Activated CD8-positive, alpha-beta memory T cell treated with anti-CD3 and anti-CD28 coated beads for 48 hours (primary cell): ENCODE measurements at regions not wholly inside any gene's neighbourhood (a gene's known extent, or its start where the extent isn't known, plus 50 kb on each side); places are given as distances from the start of the nearest gene placed in this dataset.

Source experiments
- DNase-seq, 3 experiments: peaks; one replicate each; pipeline ENCODE4 v3.0.0-alpha.2; 2020; ENCODE audit warnings: low read depth in 2 of 3, low spot score in 2 of 3

- DNase-seq: no peak
Observed at GRCh38 chr12:98182821-98183220, 332.6 kb upstream of the TMPO start.

GRCh38 chr12:98185606-98186005 is 329.8 kb upstream of the TMPO start:
- no peak for DNase-seq

- no peak for DNase-seq
Observed at GRCh38 chr12:98188650-98189077, 326.7 kb upstream of the TMPO start.

- DNase-seq: no peak
Observed at GRCh38 chr12:98194591-98194990, 320.8 kb upstream of the TMPO start.

GRCh38 chr12:98198261-98198982 is 317.0 kb upstream of the TMPO start:
- no peak for DNase-seq

- no peak for DNase-seq
Observed at GRCh38 chr12:98208816-98209215, 306.6 kb upstream of the TMPO start.

- no peak for DNase-seq
Observed at GRCh38 chr12:98211909-98212695, 303.3 kb upstream of the TMPO start.

- no peak for DNase-seq
Observed at GRCh38 chr12:98213556-98213955, 301.8 kb upstream of the TMPO start.

- DNase-seq: no peak
Observed at GRCh38 chr12:98217257-98217656, 298.1 kb upstream of the TMPO start.

GRCh38 chr12:98220636-98221035 is 294.8 kb upstream of the TMPO start:
- no peak for DNase-seq

GRCh38 chr12:98221243-98221808 is 294.1 kb upstream of the TMPO start:
- no peak for DNase-seq

GRCh38 chr12:98222135-98222534 is 293.3 kb upstream of the TMPO start:
- DNase-seq: no peak

GRCh38 chr12:98224584-98225221 is 290.7 kb upstream of the TMPO start:
- no peak for DNase-seq

GRCh38 chr12:98227162-98227561 is 288.2 kb upstream of the TMPO start:
- DNase-seq: no peak

- no peak for DNase-seq
Observed at GRCh38 chr12:98228683-98229539, 286.5 kb upstream of the TMPO start.

GRCh38 chr12:98229540-98229924 is 285.9 kb upstream of the TMPO start:
- no peak for DNase-seq

GRCh38 chr12:98232753-98233390 is 282.5 kb upstream of the TMPO start:
- no peak for DNase-seq

- DNase-seq: no peak
Observed at GRCh38 chr12:98235301-98235700, 280.1 kb upstream of the TMPO start.

GRCh38 chr12:98238515-98239130 is 276.8 kb upstream of the TMPO start:
- DNase-seq: no peak

- DNase-seq: no peak
Observed at GRCh38 chr12:98243190-98243589, 272.2 kb upstream of the TMPO start.
